ENCODE measurements at regions not wholly inside any gene's neighbourhood (a gene's known extent, or its start where the extent isn't known, plus 50 kb on each side); places are given as distances from the start of the nearest gene placed in this dataset.

GRCh38 chr13:74644229-74644628 is 510.0 kb upstream of the KLF12 start:
- no peak for DNase-seq

GRCh38 chr13:74641586-74641985 is 507.4 kb upstream of the KLF12 start:
- DNase-seq = no peak

- no peak for DNase-seq
Measured at GRCh38 chr13:74633734-74634133, 499.5 kb upstream of the KLF12 start.

DNA sequence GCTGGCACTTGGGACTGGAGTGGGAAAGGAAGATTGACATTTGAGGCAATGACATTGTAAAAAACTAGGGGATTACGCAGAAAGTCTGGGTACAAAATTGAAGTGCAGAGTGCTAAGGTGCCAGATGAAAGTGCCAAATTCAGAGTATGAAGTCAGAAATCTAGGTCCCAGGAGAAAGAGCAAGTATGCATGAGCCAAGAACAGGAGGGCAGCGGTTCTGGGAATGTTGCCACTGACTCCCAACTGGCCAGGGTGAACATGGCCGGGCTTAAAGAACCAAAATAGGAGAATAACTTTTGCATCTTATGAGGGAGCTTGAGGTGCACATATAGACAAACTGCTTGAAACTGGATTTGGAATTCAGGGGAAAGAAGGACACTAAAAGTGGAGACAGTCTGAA is 495.8 kb upstream of the KLF12 start:
- DNase-seq = no peak

- DNase-seq = no peak
Measured at GRCh38 chr13:74625541-74625940, 491.3 kb upstream of the KLF12 start.

DNA sequence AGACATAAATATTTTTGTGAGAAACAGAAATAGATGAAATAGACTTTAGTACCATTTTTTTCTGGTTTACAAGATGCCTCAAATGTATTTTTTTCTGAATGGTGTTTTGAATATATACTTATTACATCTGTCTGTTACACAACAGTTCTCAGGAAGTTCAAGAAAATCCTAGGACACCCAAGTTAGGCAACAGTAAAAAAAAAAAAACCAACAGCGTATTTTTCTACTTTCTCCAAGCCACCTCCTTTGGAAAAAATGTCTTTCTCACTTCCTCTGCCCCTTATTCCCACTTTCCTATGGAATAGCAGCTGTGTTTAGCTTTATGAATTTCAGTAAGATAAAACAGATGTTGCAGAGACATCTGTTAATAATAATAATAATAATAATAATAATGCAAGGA is 489.6 kb upstream of the KLF12 start:
- no peak for DNase-seq

- DNase-seq = no peak
Measured at GRCh38 chr13:74622284-74622683, 488.1 kb upstream of the KLF12 start.

DNA sequence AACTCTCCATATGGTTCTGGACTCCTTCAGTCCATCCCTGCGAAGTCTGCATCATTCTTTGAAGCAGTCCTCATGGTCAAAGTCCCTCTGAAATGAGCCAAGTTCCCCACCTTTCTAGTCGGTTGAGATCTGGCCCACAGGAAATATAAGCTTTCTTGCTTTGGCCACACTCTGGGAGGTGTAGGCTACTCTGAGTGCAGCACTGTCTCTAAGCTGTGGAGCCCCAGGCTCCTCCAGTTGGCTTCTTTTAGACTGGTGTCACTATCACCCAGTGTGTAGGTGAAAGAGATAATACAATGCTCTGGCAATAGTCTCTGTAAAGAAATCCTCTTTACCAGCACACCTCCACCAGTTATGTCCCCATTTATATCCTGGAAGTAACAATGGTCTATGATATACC is 486.5 kb upstream of the KLF12 start:
- DNase-seq = no peak

GRCh38 chr13:74620308-74620707 is 486.1 kb upstream of the KLF12 start:
- DNase-seq = no peak

- DNase-seq = no peak
Measured at GRCh38 chr13:74597526-74597925, 463.3 kb upstream of the KLF12 start.

- no peak for DNase-seq
Measured at GRCh38 chr13:74596691-74597090, 462.5 kb upstream of the KLF12 start.

GRCh38 chr13:74593688-74594087 is 459.5 kb upstream of the KLF12 start:
- no peak for DNase-seq

DNA sequence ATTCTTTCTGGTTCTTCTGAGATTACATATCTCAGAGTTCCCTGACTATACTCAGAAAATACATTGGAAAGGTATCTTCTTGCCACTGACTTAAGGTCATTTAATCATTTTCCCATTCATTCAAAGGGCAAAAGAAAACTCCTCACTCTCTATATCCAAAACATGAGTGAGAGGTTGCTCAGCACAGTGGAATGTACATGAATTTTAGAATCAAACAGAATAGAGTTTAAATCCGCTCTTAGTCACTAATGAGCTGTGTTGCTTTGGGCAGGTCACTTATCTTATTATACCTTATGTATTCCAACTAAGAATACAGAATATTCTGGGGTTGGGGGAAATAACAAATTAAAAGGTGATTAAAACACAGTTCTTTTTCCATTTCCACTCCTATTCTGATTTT is 452.6 kb upstream of the KLF12 start:
- no peak for DNase-seq

GRCh38 chr13:74576420-74576819 is 442.2 kb upstream of the KLF12 start:
- no peak for DNase-seq

DNA sequence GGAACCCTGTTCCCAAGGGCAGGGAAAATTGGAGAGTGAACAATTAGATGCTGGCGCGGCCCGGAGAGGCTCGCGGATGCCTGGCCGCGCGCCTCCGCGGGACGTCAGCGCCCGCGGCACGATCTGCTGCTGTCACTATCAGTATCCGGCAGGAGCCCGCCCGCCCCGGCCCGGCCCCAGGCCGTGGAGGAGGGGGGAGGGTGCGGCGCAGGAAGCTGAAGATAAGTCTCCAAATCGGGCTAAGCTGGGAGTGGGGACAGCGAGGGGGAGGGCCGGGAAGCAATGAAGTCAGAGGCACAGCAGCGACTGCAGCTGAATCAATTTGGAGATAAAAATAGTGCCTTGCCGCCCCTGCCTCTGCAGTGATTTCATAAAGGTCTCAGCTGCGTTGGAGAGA is 441.5 kb upstream of the KLF12 start:
- DNase-seq = peak; percentile 24

DNA sequence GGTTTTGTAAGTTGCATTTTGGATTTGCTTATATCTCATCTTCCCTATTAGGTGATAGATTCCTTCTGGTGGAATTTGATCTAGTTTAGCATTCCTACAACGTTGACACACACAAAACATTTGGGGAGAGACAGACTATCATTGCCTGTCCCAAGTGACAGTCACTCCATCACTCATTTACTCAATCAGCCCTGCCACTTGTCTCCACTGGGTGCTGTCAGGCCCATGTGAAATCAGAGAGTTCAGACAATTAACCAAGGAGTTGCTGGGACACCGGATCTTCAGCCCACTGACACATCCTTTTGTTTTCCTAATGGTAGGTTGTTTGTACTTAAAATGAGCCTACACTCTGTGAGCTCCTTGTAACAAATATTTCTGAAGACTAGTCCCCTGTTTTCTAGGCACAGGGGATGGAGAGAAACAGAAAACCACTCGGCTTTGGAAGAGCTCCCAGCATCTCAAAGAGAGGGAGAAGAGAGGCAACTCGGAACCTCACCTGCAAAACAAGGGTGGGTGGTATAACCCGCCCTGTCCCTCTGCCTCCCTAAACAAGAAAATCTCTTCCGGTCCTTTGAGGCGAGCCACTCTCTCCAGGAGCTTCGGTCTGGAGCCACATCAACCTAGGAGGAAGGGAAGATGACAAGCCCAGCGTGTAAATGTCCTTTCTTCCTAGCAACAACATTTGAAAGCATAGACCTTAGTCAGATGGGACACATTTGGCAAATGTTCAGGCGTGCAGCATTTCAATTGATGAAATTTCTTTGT is 440.9 kb upstream of the KLF12 start:
- DNase-seq = no peak

GRCh38 chr13:74573654-74574053 is 439.4 kb upstream of the KLF12 start:
- DNase-seq = no peak

GRCh38 chr13:74571811-74572210 is 437.6 kb upstream of the KLF12 start:
- DNase-seq = no peak

DNA sequence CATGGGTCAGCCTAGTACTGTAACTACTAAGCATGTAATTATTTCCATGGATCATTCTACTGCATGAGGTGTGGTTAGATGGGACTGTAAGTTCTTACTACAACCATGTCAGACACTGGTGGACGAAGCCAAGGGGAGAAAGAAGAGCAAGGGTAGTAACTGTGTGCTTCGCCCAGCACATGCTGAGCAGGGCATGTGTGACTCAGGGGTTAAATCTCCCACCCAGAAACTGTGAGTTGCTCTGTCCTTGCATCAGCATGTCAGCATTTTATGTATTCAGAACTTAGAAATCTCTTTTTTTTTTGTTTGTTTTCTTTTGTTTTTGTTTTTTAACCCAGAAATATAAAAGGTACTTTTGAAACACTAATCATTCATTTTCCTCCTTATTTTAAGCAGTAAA is 436.6 kb upstream of the KLF12 start:
- no peak for DNase-seq

DNA sequence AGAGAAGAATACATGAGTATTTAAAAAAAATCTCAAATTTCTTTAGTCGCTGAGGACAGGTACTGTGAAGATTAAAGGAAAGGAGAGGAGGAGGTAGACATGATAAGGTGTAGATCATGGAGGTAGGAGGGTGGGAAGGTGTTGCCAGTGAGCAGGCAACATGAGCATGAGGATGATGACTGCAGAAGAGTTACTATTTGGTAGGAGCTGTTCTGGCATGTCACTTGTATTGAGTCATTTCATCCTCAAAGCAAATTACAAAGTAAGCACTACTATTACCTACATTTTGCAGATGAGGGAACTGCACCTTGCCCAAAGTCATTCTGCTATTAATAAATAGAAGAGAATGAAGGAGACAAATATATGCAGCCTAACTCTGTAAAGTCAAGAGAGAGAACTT is 435.8 kb upstream of the KLF12 start:
- no peak for DNase-seq

DNA sequence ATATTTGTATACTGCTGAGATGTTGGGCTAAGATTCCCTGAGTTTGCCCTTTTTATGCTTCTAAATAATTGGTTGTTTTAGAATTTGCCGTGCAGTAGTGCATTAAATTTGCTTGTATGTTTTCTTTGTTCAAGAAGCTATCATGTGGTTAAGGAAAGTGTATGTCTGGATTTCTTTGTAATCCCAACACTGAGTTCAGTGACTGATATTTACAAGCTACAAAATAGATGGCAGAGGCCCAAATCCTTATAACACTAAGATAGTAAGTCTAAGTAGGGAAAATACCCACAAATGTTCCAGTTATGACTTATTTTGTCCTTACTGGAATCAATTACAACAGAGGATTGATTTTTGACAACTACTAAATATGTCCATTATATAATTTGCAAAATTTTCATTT is 435.0 kb upstream of the KLF12 start:
- no peak for DNase-seq

DNA sequence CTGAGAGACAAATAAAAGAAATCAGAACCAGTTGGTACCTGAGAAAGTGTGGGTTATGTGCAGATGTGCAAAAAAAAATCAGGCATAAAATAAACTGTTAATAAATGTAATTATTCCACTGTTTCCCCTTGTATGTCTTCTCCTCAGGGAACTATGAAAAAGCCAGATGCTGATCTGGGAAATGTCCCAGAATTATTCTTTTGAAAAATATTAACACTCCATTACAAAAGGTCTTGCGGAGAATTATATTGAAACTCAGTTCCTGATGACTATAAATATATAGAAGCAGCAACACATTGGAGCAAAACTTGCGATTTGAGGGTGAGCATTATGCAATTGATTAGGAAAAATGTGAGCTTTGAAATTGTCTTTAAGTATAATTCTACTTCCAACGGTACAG is 433.3 kb upstream of the KLF12 start:
- no peak for DNase-seq

DNA sequence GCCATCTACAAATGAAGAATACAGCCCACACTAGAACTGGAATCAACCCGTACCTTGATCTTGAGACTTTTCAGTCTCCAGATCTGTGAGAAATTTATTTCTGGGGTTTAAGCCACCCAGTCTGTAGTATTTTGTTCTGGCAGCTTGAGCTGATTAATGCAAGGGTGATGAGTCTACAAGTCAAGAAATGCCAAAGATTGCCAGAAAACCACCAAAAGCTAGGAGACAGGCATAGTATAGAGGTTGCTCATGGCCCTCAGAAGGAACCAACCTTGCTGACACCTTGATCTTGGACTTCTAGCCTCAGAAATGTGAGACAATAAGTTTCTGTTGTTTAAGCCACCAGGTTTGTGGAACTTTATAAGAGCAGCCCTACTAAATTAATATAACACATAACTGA is 428.2 kb upstream of the KLF12 start:
- no peak for DNase-seq

DNA sequence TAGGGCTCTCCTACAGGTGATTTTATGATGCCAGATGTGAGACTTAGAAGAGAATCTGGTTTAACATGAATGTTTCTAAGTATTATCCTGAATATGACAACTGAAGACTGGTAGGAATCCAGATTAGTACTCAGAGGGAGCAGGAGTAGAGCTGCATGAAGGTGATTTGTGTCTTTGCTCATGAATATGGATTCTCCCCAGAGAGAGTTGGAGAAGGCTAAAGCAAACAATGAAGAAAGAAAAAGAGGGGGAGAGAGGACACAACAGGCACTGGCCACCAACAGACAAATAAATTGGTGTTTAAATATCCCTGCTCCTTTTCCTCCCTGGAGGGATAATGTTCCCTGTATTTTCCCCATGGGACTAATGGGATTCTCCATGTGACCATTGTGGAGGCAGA is 427.0 kb upstream of the KLF12 start:
- no peak for DNase-seq

DNA sequence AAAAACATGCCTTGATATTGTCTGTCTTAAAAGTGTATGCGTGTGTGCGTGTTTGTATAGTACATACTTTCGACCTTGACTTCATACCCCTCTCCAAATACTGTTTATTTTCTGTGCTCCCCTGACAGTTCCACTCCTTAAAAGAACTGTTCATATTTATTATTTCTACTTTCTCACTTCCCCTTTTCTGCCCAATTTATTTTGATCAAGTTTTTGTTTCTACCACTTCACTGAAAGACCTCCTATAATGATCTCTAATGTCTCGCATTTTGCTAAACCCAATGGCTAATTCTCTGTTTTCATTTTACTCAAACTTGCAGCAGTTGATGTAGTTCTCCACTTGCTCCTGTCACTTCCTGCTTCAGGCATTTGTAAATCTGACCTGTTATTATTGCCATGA is 426.1 kb upstream of the KLF12 start:
- DNase-seq = no peak

DNA sequence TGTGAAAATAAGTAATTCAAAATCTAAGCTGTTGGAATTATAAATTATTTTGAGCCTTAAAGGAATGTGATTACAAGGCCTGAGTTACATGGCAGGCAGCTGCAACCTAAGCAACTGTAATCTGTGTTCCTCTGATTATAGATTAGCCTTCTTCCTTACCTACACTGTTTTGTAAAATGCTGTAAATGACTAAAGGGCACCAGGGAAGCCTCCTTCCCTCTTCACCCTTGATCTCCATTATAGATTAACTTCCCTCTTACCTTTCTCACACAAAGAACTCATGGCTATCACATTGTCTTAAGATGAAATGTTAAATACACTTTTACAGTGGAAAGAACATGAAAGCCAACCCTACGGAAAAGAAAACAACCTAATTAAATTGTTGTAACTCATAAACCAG is 423.7 kb upstream of the KLF12 start:
- no peak for DNase-seq

Data from activated CD4-positive, alpha-beta T cell treated with anti-CD3 and anti-CD28 coated beads for 1 hour (primary cell).